GM18868 (cell line): ENCODE measurements at regions not wholly inside any gene's neighbourhood (a gene's known extent, or its start where the extent isn't known, plus 50 kb on each side); places are given as distances from the start of the nearest gene placed in this dataset.
"Not testable (repeated sequence)": the region's sequence is repeated elsewhere in the genome, so short reads cannot be mapped to it uniquely, and the experiment has no call there.

Experiments used
- ATAC-seq: cut with Tn5 transposase; IDR thresholded peaks from one replicate; pipeline ENCODE4 v1.9.1; 2021; ENCODE audit warnings: mild to moderate bottlenecking, moderate library complexity; ENCODE audit not compliant: unreplicated experiment

- ATAC-seq: no peak
Observed at GRCh38 chr3:153885359-153885758, 235.8 kb upstream of the ARHGEF26 start.

GRCh38 chr3:153889905-153890334, 231.3 kb upstream of the ARHGEF26 start:
- ATAC-seq: no peak

- ATAC-seq: no peak
Observed at GRCh38 chr3:153892126-153892525, 229.1 kb upstream of the ARHGEF26 start.

GRCh38 chr3:153894857-153895256, 226.3 kb upstream of the ARHGEF26 start:
- ATAC-seq: no peak

GRCh38 chr3:153896197-153896596, 225.0 kb upstream of the ARHGEF26 start:
- ATAC-seq: no peak

GRCh38 chr3:153897025-153897723, 224.0 kb upstream of the ARHGEF26 start:
- ATAC-seq: no peak

- no peak for ATAC-seq
Observed at GRCh38 chr3:153897842-153898241, 223.3 kb upstream of the ARHGEF26 start.

GRCh38 chr3:153901152-153901551, 220.0 kb upstream of the ARHGEF26 start:
- ATAC-seq: no peak

GRCh38 chr3:153901991-153902390, 219.2 kb upstream of the ARHGEF26 start:
- no peak for ATAC-seq

GRCh38 chr3:153903430-153903829, 217.8 kb upstream of the ARHGEF26 start:
- ATAC-seq: peak; percentile 79

GRCh38 chr3:153906366-153906765, 214.8 kb upstream of the ARHGEF26 start:
- ATAC-seq: no peak

- no peak for ATAC-seq
Observed at GRCh38 chr3:153910387-153910786, 210.8 kb upstream of the ARHGEF26 start.

- no peak for ATAC-seq
Observed at GRCh38 chr3:153911116-153911515, 210.1 kb upstream of the ARHGEF26 start.

GRCh38 chr3:153919773-153920172, 201.4 kb upstream of the ARHGEF26 start:
- ATAC-seq: no peak

- no peak for ATAC-seq
Observed at GRCh38 chr3:153921826-153922225, 199.4 kb upstream of the ARHGEF26 start.

- no peak for ATAC-seq
Observed at GRCh38 chr3:153925841-153926514, 195.2 kb upstream of the ARHGEF26 start.

GRCh38 chr3:153927107-153927506, 194.1 kb upstream of the ARHGEF26 start:
- ATAC-seq: no peak

GRCh38 chr3:153928851-153929250, 192.3 kb upstream of the ARHGEF26 start:
- no peak for ATAC-seq

GRCh38 chr3:153933481-153933880, 187.7 kb upstream of the ARHGEF26 start:
- ATAC-seq: not testable (repeated sequence)

GRCh38 chr3:153944084-153944483, 177.1 kb upstream of the ARHGEF26 start:
- no peak for ATAC-seq

GRCh38 chr3:153951276-153951675, 169.9 kb upstream of the ARHGEF26 start:
- no peak for ATAC-seq

GRCh38 chr3:153952091-153952490, 169.1 kb upstream of the ARHGEF26 start:
- no peak for ATAC-seq
